Endothelial cell (in vitro differentiated cells): ENCODE measurements at regions not wholly inside any gene's neighbourhood (a gene's known extent, or its start where the extent isn't known, plus 50 kb on each side); places are given as distances from the start of the nearest gene placed in this dataset.

Source experiments
- DNase-seq: peaks from one replicate; pipeline ENCODE4 v3.0.0; 2021; ENCODE audit warnings: low spot score
- H3K27ac Mint-ChIP-seq: one replicate; pipeline ENCODE4 v1.8.0; 2021; ENCODE audit warnings: mixed read lengths, inconsistent platforms; ENCODE audit not compliant: unreplicated experiment
- H3K27me3 Mint-ChIP-seq: one replicate; pipeline ENCODE4 v1.8.0; 2021; ENCODE audit warnings: mild to moderate bottlenecking, moderate library complexity, mixed read lengths, inconsistent platforms; ENCODE audit not compliant: unreplicated experiment
- H3K36me3 Mint-ChIP-seq: one replicate; pipeline ENCODE4 v1.8.0; 2021; ENCODE audit warnings: mild to moderate bottlenecking, low read depth, mixed read lengths, inconsistent platforms; ENCODE audit not compliant: unreplicated experiment
- H3K4me1 Mint-ChIP-seq: one replicate; pipeline ENCODE4 v1.8.0; 2021; ENCODE audit warnings: mild to moderate bottlenecking, mixed read lengths, inconsistent platforms; ENCODE audit not compliant: unreplicated experiment
- H3K4me3 Mint-ChIP-seq: one replicate; pipeline ENCODE4 v1.8.0; 2021; ENCODE audit warnings: mild to moderate bottlenecking, mixed read lengths, inconsistent platforms; ENCODE audit not compliant: unreplicated experiment
- H3K9me3 Mint-ChIP-seq: one replicate; pipeline ENCODE4 v1.8.0; 2021; ENCODE audit warnings: mixed read lengths, inconsistent platforms; ENCODE audit not compliant: unreplicated experiment
- TF ChIP-seq, protein P1 (sequence below): fragments of 200-600 bp; sonication (generic); IDR thresholded peaks from one replicate; pipeline ENCODE4 v1.5.0; 2021; ENCODE audit warnings: antibody characterized with exemption; ENCODE audit not compliant: unreplicated experiment

DNA sequence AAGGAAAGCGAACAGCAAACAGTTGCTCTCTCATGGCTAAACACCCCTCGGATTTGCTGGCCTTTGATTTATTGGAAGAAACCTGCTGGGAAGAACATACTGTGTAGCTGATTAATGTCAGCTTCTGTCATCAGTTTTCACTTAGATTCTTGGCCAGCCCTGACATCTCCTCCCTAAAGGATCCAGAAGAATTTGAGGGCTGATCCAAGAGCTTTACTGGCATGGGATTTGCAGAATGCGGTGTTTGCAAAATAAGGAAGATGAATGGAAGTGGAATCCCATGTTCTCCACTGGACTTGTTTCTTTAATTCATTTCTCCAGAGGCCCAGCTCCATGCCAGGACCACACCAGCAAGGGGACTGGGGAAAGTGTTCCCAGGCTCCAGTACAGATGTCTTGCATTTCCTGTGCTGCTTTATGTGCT lies 80.5 kb downstream of the RDH14 start:
- TF ChIP-seq, protein P1, sequence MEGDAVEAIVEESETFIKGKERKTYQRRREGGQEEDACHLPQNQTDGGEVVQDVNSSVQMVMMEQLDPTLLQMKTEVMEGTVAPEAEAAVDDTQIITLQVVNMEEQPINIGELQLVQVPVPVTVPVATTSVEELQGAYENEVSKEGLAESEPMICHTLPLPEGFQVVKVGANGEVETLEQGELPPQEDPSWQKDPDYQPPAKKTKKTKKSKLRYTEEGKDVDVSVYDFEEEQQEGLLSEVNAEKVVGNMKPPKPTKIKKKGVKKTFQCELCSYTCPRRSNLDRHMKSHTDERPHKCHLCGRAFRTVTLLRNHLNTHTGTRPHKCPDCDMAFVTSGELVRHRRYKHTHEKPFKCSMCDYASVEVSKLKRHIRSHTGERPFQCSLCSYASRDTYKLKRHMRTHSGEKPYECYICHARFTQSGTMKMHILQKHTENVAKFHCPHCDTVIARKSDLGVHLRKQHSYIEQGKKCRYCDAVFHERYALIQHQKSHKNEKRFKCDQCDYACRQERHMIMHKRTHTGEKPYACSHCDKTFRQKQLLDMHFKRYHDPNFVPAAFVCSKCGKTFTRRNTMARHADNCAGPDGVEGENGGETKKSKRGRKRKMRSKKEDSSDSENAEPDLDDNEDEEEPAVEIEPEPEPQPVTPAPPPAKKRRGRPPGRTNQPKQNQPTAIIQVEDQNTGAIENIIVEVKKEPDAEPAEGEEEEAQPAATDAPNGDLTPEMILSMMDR = no peak
- H3K36me3 Mint-ChIP-seq = no peaks in the 10 kb centered on the region
- no peak overlapping the region for H3K4me3 Mint-ChIP-seq
- no peaks in the 10 kb centered on the region for H3K9me3 Mint-ChIP-seq
- no peak overlapping the region for H3K27ac Mint-ChIP-seq
- H3K27me3 Mint-ChIP-seq = no peaks in the 10 kb centered on the region
- no peaks in the 10 kb centered on the region for H3K4me1 Mint-ChIP-seq
- DNase-seq = no peak

DNA sequence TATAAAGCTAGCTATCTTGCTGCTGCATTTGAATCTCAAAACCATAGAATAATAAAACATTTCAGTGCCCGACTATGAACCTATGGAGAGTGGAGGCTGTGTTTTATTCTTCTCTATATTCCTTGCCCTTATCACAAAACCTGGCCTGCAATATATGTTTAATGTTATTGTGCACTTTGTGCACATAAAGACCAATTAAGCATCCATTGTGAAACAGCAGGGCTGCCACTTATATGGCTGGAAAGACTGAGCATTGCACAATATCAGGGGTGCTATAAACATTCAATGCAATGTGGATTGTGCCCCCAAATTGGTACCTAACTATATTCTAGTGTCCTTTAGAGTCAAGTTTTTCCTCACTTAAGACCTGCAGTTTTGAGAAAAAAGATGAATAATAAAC lies 83.2 kb downstream of the RDH14 start:
- no peak overlapping the region for H3K27ac Mint-ChIP-seq
- TF ChIP-seq, protein P1 = no peak
- H3K9me3 Mint-ChIP-seq = no peaks in the 10 kb centered on the region
- H3K4me3 Mint-ChIP-seq = no peak overlapping the region
- no peak for DNase-seq
- no peaks in the 10 kb centered on the region for H3K4me1 Mint-ChIP-seq
- no peaks in the 10 kb centered on the region for H3K27me3 Mint-ChIP-seq
- H3K36me3 Mint-ChIP-seq = no peaks in the 10 kb centered on the region

DNA sequence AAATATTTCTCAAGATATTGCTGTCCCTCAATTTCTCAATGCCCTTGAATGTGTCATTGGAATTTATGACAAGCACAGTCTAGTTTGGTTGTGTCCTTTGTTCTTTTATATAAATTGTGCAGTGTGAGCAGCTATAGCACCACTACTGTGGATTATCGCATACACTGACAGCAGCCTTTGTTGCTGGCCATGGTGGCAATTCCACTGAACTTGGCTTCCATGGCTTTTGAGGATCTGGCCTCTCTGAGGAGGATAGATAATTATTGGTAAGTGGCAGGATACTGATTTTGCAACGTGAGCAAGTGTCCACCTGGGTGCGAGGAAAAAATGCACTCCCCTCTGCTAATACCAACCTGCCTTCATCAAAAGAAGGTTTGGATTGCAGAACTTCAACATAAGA lies 84.0 kb downstream of the RDH14 start:
- H3K9me3 Mint-ChIP-seq = no peaks in the 10 kb centered on the region

GRCh38 chr2:18475884-18476283 lies 84.6 kb downstream of the RDH14 start:
- Mint-ChIP-seq H3K4me1 (no peaks in the 10 kb centered on the region), H3K36me3 (no peaks in the 10 kb centered on the region), H3K9me3 (no peaks in the 10 kb centered on the region), H3K4me3 (no peak overlapping the region), H3K27me3 (peaks cover 2% of the 10 kb centered on the region), H3K27ac (no peak overlapping the region)
- DNase-seq = no peak
- TF ChIP-seq, protein P1 = no peak

More for the DNA sequence above, 84.0 kb downstream of the RDH14 start:
- TF ChIP-seq, protein P1 = no peak
- Mint-ChIP-seq H3K4me3 (no peak overlapping the region), H3K4me1 (no peaks in the 10 kb centered on the region), H3K27me3 (no peaks in the 10 kb centered on the region), H3K36me3 (no peaks in the 10 kb centered on the region), H3K27ac (no peak overlapping the region)
- DNase-seq = no peak

GRCh38 chr2:18474700-18475099 lies 85.8 kb downstream of the RDH14 start:
- H3K4me3 Mint-ChIP-seq = no peak overlapping the region
- no peaks in the 10 kb centered on the region for H3K4me1 Mint-ChIP-seq
- no peaks in the 10 kb centered on the region for H3K9me3 Mint-ChIP-seq
- DNase-seq = no peak
- H3K27me3 Mint-ChIP-seq = peaks cover 2% of the 10 kb centered on the region
- TF ChIP-seq, protein P1 = no peak
- no peaks in the 10 kb centered on the region for H3K36me3 Mint-ChIP-seq
- H3K27ac Mint-ChIP-seq = no peak overlapping the region
